GM21619 (cell line): ENCODE measurements at regions not wholly inside any gene's neighbourhood (a gene's known extent, or its start where the extent isn't known, plus 50 kb on each side); places are given as distances from the start of the nearest gene placed in this dataset.

Source experiments
- ATAC-seq: cut with Tn5 transposase; IDR thresholded peaks from one replicate; pipeline ENCODE4 v1.9.1; 2021; ENCODE audit not compliant: unreplicated experiment

- no peak for ATAC-seq
Observed at GRCh38 chr1:185515696-185516095, 198.7 kb upstream of the IVNS1ABP start.

- no peak for ATAC-seq
Observed at GRCh38 chr1:185514311-185514710, 197.3 kb upstream of the IVNS1ABP start.

GRCh38 chr1:185512442-185512841 lies 195.4 kb upstream of the IVNS1ABP start:
- no peak for ATAC-seq

GRCh38 chr1:185501099-185501498 lies 184.1 kb upstream of the IVNS1ABP start:
- ATAC-seq = no peak

GRCh38 chr1:185500001-185500626 lies 183.1 kb upstream of the IVNS1ABP start:
- ATAC-seq = no peak

GRCh38 chr1:185498207-185498606 lies 181.2 kb upstream of the IVNS1ABP start:
- no peak for ATAC-seq

DNA sequence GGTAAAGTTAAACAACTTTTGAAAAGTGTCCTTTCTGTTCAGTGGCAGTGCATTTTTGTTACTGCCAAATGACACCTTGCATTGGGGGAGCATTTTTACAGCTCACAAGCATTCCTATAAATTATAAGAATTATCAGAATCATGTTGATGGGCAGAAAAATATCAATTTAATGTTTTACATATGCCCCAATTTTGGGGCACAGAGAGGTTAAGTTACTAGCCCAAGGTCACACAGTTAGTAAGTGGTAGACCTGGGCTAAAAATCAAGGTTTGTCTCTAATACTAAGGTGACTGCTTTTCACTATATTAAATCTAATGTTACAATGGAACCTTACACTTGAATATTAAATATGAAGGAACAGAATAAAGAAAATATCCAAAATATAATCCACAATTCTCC lies 180.1 kb upstream of the IVNS1ABP start:
- ATAC-seq = no peak

DNA sequence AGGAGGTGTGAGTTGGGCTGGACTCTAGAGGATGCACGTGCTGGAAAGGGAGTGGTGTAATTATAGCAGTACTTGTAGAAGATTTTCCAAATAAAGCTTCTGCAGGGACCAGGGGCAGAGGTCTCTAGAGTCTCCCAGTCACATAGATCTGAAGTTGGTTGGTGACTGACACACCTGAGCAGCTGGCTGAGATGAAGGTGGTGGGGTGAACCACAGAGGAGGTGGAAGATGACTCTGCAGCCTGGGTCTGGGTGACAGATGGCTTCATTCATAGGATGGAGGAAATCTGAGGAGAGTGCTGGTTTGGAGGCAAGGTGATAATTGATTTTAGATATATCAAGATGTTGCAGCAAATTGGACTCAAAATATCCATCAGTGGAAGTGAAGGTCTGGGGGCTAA lies 178.9 kb upstream of the IVNS1ABP start:
- ATAC-seq = no peak

- no peak for ATAC-seq
Observed at GRCh38 chr1:185495007-185495406, 178.0 kb upstream of the IVNS1ABP start.

GRCh38 chr1:185492089-185492825 lies 175.2 kb upstream of the IVNS1ABP start:
- ATAC-seq = no peak

DNA sequence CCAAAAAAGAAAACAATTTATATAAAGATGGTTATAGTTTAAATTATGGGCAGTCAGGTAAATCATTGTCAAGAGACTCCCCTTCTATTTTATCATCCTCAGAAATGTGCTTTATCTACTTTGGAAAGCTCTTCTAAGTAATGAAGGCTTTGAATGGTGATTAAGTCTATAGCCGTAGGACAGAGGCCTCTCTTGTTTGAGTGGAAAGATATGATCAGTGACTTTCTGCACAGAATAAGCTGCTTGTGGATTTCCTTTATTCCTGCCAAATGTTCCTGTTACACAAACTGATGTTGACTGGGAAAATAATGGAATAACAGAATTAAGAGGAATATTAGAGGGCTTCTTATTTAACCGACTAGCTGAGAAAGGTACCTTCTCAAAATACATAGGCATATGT lies 174.6 kb upstream of the IVNS1ABP start:
- no peak for ATAC-seq

GRCh38 chr1:185490924-185491323 lies 173.9 kb upstream of the IVNS1ABP start:
- no peak for ATAC-seq

DNA sequence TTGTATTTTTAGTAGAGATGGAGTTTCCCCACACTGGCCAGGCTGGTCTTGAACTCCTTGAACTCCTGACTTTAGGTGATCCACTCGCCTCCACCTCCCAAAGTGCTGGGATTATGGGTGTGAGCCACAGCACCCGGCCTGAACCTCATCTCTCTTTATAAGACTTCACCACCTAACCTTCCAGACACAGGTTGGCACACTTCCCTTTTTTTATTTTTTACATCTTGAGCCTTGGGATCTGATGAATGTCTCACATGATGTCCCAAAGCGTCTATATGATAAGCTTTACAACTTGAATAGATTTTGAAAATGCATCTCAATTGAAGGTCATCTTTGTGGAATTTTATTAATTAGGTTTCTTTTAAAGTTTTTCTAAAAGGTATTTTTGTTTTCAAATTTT lies 172.4 kb upstream of the IVNS1ABP start:
- ATAC-seq = no peak

GRCh38 chr1:185488808-185489207 lies 171.8 kb upstream of the IVNS1ABP start:
- ATAC-seq = no peak

- ATAC-seq = no peak
Observed at GRCh38 chr1:185487936-185488335, 170.9 kb upstream of the IVNS1ABP start.

DNA sequence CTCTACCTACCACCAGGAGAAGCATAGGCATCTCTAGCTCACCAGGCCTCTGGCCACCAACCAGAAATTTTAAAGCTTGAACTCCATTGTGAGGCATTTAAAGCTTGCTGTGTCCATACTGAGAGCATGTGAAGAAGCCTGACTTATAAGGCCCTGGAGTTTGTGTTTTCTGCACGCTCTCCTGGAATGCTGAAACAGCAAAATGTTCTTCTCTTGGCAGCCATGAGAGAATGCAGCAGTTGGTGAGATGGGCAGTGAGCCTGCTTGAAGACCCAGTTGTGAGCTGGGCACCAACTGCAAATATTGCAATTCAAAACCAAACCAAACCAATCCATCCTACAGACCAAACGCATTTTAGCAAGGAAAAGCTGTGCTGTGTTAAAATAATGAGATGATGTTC lies 170.0 kb upstream of the IVNS1ABP start:
- ATAC-seq = no peak

- no peak for ATAC-seq
Observed at GRCh38 chr1:185486346-185486745, 169.3 kb upstream of the IVNS1ABP start.

DNA sequence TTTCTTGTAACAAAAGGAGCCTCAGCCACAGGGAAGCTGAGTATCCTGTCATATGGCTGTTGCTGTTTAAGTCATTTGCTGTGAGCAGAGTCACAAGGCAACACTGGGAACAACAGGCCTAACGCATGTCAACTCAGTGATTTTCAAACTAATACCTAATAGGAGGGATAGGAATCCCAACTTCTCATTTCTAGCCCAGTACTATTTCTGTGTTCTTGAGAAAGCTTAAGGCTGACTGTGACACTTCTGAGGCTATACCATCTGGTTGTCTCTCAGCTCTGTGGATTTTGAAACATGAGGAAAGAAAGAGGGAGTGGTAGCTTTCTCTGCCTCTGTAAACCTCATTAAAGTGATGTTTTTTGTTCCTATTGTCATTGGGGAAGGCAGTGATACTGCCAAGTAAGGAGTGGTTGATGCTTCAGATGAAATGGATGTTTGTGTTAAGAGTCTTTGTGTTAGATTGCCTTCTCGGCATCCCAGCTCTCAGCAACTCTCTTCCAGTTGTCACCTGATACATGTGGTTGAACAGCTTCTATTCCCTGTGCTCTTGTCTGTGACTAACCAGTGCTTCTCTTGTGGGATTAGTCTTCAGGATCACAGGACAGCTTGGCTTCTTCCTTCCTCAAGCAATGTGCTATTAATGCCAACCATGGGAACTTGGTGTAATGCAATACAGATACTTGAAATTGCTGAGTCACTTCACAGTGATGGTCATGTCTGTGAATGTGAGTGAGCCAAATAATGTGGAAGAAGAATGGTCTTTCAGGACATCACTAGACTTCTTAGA lies 166.8 kb upstream of the IVNS1ABP start:
- no peak for ATAC-seq

DNA sequence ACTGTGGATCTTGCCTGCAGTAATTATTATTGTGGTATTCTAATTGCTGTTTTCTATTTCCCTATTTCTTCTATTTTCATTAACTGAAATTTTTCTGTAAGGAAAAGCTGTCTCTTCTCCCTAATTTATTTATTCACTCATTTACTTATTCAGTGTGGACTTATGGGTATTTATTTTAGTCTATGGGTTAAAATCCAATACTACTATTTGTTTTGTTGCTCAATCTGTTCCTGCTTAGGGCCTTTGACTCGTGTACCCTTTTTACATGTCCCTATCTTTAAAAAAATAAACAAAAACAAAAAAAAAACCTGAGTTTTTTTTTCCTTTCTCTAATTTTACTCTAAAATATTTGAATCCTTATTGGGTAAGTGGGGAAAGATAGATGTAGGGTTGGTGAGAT lies 166.2 kb upstream of the IVNS1ABP start:
- ATAC-seq = no peak

DNA sequence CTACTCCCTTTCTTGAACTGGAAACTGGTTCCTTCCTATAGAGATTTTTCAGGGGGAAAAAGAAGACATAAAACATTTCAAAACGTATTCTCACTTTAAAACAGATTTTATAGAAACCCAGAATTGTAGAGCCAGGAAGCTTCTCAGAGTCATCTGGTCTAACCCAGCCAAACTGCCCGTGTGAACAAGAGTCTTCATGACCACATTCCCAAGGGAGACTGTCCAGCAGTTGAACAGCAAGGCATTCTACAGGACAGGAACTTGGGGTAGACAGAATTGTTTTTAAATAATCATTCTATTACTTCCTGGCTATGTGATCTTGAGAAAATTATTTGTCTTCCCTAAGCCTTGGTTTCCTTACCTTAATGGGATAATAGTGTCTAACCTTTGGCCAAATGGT lies 163.5 kb upstream of the IVNS1ABP start:
- ATAC-seq = no peak

GRCh38 chr1:185479796-185480195 lies 162.8 kb upstream of the IVNS1ABP start:
- ATAC-seq = no peak

DNA sequence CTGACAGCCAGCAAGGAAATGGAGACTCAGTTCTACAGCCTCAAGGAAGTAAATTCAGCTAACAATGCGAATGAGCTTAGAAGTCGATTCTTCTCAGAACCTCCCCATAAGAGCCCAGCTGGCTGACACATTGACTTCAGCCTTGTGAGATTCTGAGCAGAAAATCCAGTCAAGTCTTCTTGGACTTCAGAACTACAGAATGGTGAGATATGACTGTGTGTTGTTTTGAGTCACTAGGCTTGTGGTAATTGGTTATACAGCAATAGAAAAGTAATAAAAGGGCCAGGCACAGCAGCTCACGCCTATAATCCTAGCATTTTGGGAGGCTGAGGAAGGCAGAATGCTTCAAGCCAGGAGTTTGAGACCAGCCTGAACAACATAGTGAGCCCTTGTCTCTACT lies 161.8 kb upstream of the IVNS1ABP start:
- ATAC-seq = no peak
